GM18519 (cell line): ENCODE measurements at regions not wholly inside any gene's neighbourhood (a gene's known extent, or its start where the extent isn't known, plus 50 kb on each side); places are given as distances from the start of the nearest gene placed in this dataset.

Experiments used
- ATAC-seq: cut with Tn5 transposase; IDR thresholded peaks from one replicate; pipeline ENCODE4 v1.9.1; 2021; ENCODE audit warnings: mild to moderate bottlenecking, moderate library complexity; ENCODE audit not compliant: unreplicated experiment, low FRiP score

DNA sequence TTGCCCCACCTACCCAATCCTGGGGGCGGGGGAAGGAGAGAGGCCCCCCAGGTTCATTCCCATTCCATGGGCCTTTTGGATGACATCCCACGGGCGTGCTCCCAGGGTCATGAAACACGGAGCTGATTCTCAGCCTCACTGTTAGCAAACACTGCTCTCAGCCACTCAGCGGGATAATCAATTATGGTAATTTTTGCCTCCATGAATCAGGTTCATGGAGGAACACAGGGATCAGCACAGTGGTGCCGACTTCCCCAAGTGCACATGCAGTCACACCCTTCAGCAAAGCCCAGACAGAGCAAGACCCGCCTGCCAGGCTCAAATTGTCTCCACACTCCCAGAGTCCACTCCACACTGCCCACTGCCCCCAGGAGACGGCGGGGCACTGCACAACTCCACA lies 164.6 kb downstream of the ENGASE start:
- ATAC-seq, result no peak

- ATAC-seq, result no peak
These were observed 162.9 kb downstream of the ENGASE start for GRCh38 chr17:79237448-79238053.

DNA sequence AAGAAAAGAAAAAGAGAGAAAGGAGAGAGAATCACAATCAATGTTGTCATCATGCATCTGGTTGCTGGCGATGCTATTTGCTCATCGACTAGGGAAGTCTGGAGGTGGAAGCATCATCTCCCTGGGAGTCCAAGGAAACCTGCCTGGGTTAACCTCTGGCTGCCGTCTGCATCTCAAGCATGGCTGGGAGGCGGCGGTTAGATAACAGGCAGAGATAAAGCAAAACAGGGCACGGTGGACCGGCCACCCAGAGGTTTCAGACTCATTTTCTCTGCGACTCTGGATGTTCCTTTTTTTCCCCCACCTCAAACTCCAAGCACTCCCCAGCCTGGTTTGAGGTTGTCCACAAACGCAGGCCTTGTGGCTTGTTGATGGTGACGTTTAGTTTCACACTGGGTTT lies 161.2 kb downstream of the ENGASE start:
- ATAC-seq, result no peak

GRCh38 chr17:79233916-79234551 lies 159.4 kb downstream of the ENGASE start:
- no peak for ATAC-seq

DNA sequence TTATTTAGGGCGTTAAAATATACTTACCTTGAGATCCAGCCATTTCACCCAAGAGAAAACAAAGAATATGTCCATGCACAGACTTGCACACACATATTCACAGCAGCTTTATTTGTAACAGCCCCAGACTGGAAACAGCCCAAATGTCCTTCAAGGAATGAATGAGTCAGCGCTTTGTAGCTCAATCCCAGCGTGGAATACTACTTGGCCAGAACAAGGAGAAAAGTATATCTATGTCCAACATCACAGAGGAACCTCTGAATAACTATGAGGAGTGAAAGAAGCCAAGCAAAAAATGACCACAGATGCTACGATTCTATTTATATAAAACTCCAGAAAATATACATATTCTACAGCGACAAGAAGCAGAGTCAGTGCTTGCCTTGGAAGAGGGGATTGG lies 158.3 kb downstream of the ENGASE start:
- ATAC-seq, result no peak

- ATAC-seq, result no peak
These were observed 157.2 kb downstream of the ENGASE start for GRCh38 chr17:79231766-79232287.

GRCh38 chr17:79230576-79230975 lies 156.0 kb downstream of the ENGASE start:
- no peak for ATAC-seq

DNA sequence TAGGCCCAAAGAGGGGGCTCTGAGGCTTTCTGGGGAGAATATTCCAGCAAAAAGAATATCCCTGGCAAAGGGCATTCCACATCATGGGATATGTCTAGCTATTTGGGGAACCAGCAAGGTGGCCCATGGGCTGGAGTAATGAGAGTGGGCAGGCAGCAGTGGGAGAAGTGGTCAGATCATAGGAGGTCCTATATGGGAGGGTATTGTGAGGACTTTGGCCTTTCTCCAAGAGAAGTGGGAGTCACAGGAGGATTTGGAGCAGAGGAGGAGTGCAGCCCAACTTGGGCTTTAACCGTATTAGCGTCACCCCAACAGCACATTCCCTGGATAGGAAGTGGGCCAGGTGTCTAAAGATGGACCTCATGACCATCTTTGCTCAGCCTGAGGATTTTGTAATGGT lies 151.4 kb downstream of the ENGASE start:
- ATAC-seq, result no peak

- ATAC-seq, result no peak
These were observed 150.3 kb downstream of the ENGASE start for GRCh38 chr17:79224903-79225302.

DNA sequence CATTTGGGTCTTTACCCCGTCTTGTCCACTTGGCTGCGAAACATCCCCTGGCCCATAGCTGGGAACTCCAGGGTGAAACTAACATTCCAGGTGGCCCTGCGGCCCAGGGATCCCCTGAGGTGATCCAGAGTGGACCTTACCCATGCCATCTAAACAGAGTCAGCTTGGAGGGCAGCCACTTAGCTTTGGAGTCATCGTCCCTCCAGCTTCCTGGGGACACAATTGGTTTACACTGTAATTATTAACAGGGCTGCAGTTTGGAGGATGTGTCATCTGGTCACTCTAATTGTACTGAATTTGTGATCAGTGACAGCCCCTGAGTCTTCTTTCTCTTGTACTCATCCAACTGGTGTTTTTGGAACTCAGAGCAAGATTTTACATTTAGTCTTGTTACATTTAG lies 149.9 kb downstream of the ENGASE start:
- no peak for ATAC-seq

- ATAC-seq, result no peak
These were observed 149.3 kb downstream of the ENGASE start for GRCh38 chr17:79223953-79224352.

DNA sequence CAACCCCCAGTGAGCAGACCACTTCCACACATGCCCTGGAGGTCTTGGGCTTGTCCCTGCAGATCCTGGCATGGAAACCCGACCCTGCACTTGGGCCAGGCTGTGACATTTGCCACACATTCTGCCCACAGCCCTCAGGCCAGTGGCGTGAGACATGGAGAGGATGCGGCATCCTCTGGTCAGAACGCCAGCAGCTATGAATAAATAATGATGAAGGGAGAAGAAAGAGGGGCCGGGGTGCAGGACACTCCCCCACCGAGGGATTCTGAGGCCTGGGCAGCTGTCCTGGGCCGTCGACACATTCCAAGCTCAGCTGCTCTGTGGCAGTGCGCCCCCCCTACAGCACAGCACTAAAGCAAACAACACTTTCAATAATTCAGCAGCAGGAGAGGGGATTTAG lies 148.8 kb downstream of the ENGASE start:
- no peak for ATAC-seq

- no peak for ATAC-seq
These were observed 147.0 kb downstream of the ENGASE start for GRCh38 chr17:79221597-79221996.

DNA sequence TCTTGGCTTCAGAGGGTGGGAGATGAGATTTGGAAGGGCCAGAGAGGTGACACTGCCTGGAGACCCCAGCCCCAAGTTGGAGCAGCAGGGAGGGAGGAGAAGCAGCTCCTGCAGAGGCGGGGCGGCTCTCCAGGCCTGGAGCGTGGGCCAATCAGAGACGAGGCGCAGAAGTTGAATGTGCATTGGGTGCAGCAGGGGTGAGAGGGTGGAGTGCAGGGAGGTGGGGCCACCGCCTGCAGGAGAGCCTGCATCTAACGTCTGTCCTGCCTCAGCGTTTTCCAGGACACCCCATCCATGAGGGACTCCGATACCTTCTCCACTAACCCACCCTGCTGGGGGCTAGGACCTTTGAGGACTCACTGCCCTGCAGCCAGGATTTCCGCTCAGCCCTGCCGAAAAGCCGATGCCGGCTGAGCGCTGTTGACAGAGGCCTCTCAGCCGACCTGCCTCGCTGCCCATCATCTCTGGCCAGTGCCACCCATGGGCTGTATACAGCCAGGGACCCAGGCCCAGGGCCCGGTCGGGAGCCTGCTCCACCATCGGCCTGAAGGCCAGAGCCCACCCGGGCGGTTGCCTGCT lies 146.2 kb downstream of the ENGASE start:
- ATAC-seq, result no peak

GRCh38 chr17:79220201-79220712 lies 145.6 kb downstream of the ENGASE start:
- ATAC-seq, result no peak

- ATAC-seq, result no peak
These were observed 144.7 kb downstream of the ENGASE start for GRCh38 chr17:79219208-79219935.

DNA sequence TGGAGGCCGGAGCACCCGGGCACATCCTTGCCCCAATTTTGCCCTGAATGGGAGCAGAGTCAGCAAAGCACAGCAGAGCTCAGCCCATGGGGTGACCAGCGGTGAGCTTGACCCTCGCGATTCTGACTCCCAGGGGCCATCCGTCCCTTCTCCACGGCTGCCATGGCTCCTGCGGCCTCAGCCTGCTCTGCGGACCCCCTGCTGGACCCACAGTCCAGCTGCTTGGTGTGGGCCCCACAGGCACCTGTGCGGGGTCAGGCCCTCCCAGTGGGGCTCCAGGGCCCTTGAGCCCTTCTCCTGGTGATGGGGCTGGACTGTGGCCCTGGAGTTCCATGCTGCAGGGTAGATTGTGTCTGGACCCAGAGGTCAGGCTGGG lies 144.2 kb downstream of the ENGASE start:
- ATAC-seq, result no peak

GRCh38 chr17:79218175-79218824 lies 143.7 kb downstream of the ENGASE start:
- no peak for ATAC-seq

- ATAC-seq, result no peak
These were observed 143.0 kb downstream of the ENGASE start for GRCh38 chr17:79217473-79218135.

DNA sequence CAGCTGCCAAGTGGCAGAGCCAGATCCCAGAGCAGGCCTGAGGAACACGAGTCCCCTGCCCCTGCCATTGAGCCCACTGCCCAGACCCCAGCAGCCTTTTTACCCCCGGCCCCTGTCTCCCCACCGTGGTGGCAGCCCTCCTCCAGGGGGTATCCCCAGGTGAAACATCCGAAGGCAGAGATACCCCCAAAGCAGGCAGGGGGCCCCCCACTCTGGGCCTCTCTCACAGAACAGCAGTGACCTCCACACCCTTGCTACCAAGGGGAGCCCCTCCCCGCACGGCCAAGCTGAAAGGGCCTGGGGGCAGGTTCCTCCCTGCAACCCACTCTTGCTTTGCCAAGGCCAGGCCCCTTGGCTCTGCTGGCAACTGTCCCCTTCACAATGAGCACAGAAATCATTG lies 142.2 kb downstream of the ENGASE start:
- ATAC-seq, result no peak
